ENCODE measurements at regions not wholly inside any gene's neighbourhood (a gene's known extent, or its start where the extent isn't known, plus 50 kb on each side); places are given as distances from the start of the nearest gene placed in this dataset.

DNA sequence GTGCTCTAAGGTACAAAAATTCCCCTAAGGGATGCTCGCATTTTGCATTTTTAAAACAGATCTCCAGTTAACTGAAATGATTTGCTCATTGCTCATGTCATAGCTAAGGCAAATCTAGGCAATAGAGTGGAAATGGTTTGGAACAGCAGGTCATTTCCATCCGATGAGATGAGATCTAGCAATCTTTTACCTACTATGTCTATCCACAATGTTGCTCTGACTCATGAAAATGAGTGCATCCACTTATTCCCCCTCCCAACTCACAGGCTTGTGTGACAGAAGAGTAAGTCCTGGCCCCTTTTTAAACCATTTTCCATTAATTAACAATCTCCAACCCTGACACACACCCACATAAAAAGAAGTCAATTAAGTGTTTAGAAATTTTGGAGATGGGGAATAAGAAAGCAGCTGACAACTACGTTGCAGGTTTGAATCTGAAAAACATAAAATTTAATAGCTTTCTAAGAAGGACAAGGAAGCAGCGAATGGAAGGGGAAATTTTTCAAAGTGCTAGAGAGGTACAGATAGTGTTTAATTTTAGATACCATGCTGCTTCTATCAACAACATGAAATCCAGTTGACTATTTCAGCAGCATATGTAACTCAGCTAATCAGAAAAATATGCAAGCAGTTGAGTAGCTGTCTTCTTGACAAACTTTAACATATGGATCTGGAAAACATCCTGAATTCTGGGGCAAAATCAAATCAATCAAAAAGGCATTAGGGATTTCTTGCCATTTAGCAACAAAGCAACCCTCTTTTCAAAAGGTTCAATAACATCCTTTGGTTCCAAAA, 112.0 kb downstream of the TMCO5A start:
- Histone ChIP-seq H3K4me1 (ENCODE audit: control insufficient read depth, insufficient read depth, low read length) (peaks cover 12% of the 10 kb centered on the region; the same call in 1 of the 2 replicates), H3K27me3 (ENCODE audit: control insufficient read depth, insufficient read depth, low read length) (no peaks in the 10 kb centered on the region), H3K36me3 (ENCODE audit: control insufficient read depth, insufficient read depth, low read length) (no peaks in the 10 kb centered on the region), H3K9me3 (ENCODE audit: control insufficient read depth, insufficient read depth, low read depth, low read length) (no peaks in the 10 kb centered on the region), H3K27ac (ENCODE audit: low read depth, low read length) (no peak overlapping the region), H3K9ac (ENCODE audit: low read length) (no peak overlapping the region), H3K4me3 (ENCODE audit: low read depth, low read length) (no peak overlapping the region)

DNA sequence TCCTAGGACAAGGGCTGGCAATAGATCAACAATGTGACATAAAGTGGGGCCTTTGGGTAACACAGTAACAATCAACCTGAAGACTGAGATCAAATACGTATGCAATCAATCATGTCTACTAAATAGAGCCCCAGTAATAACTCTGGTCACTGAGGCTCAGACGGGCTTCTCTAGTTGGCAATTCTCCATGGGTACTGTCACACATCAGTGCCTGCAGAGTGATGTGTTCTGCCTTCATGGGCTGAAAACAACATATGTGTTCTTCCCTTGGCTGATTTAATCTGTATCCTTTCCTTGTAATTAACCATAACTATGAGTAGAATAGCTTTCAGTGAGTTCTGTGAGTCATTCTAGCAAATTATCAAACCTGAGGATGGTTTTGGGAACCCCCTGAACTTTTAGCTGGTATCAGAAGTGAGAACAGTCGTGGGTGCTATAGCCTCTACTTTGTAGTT, 113.6 kb downstream of the TMCO5A start:
- Histone ChIP-seq H3K27ac (ENCODE audit: low read depth, low read length) (no peak overlapping the region), H3K4me1 (ENCODE audit: control insufficient read depth, insufficient read depth, low read length) (0 out of 2 replicates have a peak, but pooled peaks cover under 1% of the 10 kb centered on the region), H3K4me3 (ENCODE audit: low read depth, low read length) (no peak overlapping the region), H3K36me3 (ENCODE audit: control insufficient read depth, insufficient read depth, low read length) (no peaks in the 10 kb centered on the region), H3K9ac (ENCODE audit: low read length) (no peak overlapping the region), H3K27me3 (ENCODE audit: control insufficient read depth, insufficient read depth, low read length) (no peaks in the 10 kb centered on the region), H3K9me3 (ENCODE audit: control insufficient read depth, insufficient read depth, low read depth, low read length) (no peaks in the 10 kb centered on the region)

DNA sequence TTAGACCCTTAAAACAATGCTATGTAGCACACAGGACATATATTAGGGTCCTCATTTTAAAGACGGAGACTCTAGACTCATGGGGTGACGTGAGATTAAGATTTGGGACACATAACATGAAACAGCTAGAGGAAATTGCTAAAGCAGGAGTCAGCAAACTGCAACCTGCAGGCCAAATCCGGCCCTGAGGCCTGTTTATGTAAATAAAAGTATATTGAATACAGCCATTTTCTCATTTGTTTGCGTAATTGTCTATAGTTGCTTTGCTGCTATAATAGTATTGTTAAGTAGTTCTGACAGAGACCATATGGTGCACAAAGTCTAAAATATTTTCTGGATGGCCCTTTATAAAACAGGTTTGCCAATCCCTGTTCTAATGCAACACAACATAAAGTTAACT, 115.5 kb downstream of the TMCO5A start:
- Histone ChIP-seq H3K4me3 (ENCODE audit: low read depth, low read length) (no peak overlapping the region), H3K27ac (ENCODE audit: low read depth, low read length) (no peak overlapping the region), H3K27me3 (ENCODE audit: control insufficient read depth, insufficient read depth, low read length) (no peaks in the 10 kb centered on the region), H3K36me3 (ENCODE audit: control insufficient read depth, insufficient read depth, low read length) (no peaks in the 10 kb centered on the region), H3K9ac (ENCODE audit: low read length) (no peak overlapping the region), H3K4me1 (ENCODE audit: control insufficient read depth, insufficient read depth, low read length) (no peaks in the 10 kb centered on the region), H3K9me3 (ENCODE audit: control insufficient read depth, insufficient read depth, low read depth, low read length) (no peaks in the 10 kb centered on the region)

DNA sequence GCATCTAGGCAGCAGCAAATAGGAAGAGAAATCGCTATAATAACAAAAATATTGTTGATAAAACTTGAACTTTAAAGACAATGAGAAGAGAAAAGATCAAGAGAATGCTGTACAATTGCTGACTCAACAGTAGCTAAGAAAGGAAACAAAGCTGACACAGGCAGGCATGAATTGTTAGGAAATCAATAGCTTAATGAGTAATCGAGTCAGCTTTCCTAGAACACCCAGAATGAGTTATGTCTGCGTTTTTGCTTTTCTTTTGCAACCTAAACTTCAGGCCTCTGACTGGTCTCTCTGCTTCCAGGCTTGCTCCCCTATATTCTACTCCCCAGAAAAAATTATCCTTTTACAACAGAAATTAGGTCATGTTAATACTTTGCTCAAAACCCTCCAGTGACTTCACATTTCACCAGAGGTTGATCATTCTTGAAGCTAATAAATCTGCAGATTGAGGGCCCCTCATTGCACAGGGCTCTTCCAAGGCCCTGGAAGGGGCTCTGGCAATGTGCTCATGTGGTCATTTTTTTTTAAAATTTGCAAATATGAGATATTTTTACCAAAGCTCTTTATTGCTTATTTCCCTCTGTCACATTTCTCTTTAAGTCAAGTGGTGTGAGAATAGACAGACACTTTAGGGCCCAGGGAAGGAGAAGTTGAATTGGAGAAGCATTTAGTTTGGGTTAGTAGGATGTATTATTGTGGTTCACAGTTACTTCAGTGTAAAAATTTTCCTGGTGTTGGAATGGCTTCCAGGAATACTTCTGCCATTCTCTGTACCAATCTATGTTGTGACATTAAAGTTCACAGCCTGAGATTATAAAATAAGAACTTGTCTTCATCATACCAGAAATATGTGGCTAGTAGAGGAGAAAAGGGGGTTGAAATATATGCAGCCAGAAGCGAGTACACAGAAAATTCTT, 116.3 kb downstream of the TMCO5A start:
- no peak overlapping the region for H3K4me3 ChIP-seq (ENCODE audit: low read depth, low read length)
- H3K9me3 ChIP-seq (ENCODE audit: control insufficient read depth, insufficient read depth, low read depth, low read length): no peaks in the 10 kb centered on the region
- no peaks in the 10 kb centered on the region for H3K36me3 ChIP-seq (ENCODE audit: control insufficient read depth, insufficient read depth, low read length)
- H3K27me3 ChIP-seq (ENCODE audit: control insufficient read depth, insufficient read depth, low read length): no peaks in the 10 kb centered on the region
- H3K27ac ChIP-seq (ENCODE audit: low read depth, low read length): no peak overlapping the region
- H3K9ac ChIP-seq (ENCODE audit: low read length): no peak overlapping the region
- no peaks in the 10 kb centered on the region for H3K4me1 ChIP-seq (ENCODE audit: control insufficient read depth, insufficient read depth, low read length)

DNA sequence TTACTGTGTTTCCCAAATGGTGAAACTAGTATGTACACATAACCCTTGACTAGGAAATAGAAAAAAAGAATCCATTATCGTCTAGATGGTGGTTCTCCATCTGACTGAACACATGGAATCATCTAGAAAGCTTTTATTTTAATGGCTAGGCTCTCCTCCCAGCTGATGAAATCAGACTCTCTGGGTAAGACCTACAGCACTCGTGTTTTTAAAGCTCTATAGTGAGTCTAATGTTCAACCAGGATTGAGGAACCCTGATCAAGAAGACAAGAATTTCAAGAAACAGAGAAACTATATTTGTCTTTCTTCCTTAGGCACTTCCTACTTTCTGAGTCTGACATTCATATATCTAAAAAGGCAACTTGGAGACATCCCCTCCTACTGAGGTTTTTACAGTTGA, 118.8 kb downstream of the TMCO5A start:
- Histone ChIP-seq H3K4me1 (ENCODE audit: control insufficient read depth, insufficient read depth, low read length) (peaks cover 4% of the 10 kb centered on the region; the same call in 1 of the 2 replicates), H3K4me3 (ENCODE audit: low read depth, low read length) (no peak overlapping the region), H3K36me3 (ENCODE audit: control insufficient read depth, insufficient read depth, low read length) (no peaks in the 10 kb centered on the region), H3K9ac (ENCODE audit: low read length) (no peak overlapping the region), H3K27me3 (ENCODE audit: control insufficient read depth, insufficient read depth, low read length) (no peaks in the 10 kb centered on the region), H3K9me3 (ENCODE audit: control insufficient read depth, insufficient read depth, low read depth, low read length) (no peaks in the 10 kb centered on the region), H3K27ac (ENCODE audit: low read depth, low read length) (no peak overlapping the region)

DNA sequence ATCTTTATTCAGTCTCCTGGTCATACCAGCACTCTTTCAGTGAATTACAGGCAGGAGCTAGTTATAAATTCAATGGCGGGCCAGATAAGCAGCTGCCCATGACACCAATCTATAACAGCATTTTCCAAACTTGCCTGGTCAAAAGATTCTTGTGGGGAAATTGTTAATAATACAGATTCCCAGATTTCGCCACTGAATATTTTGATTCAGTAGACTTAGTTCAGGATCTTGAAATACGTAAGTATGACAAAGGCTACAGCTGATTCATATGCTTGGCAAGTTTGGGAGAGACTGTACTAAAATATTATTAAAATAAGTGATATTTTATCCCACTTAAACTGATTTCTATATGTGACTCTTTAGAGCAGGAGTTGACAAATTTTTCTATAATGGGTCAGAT, 119.3 kb downstream of the TMCO5A start:
- H3K4me1 ChIP-seq (ENCODE audit: control insufficient read depth, insufficient read depth, low read length): peaks cover 7% of the 10 kb centered on the region; the same call in 1 of the 2 replicates
- H3K36me3 ChIP-seq (ENCODE audit: control insufficient read depth, insufficient read depth, low read length): no peaks in the 10 kb centered on the region
- no peaks in the 10 kb centered on the region for H3K27me3 ChIP-seq (ENCODE audit: control insufficient read depth, insufficient read depth, low read length)
- H3K27ac ChIP-seq (ENCODE audit: low read depth, low read length): no peak overlapping the region
- no peak overlapping the region for H3K9ac ChIP-seq (ENCODE audit: low read length)
- H3K9me3 ChIP-seq (ENCODE audit: control insufficient read depth, insufficient read depth, low read depth, low read length): no peaks in the 10 kb centered on the region
- no peak overlapping the region for H3K4me3 ChIP-seq (ENCODE audit: low read depth, low read length)

DNA sequence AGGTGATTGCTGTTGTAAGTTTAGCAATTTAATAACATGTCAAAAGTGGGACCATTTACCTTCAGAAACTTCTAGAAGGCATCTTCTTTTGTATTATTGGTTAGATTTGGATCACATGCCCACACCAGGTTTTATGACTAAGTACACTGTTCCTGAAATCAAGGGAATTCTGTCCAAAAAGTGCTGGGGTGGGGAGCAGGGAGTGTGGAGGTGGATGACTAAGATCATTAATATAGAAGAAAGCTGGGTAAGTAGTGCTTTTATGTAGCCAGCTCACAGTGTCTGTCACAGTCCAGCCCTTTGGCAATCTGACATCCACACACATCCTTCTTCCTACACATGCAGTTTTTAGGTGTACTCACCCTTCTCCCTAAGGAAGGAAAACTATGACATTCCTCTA, 120.0 kb downstream of the TMCO5A start:
- peaks cover 14% of the 10 kb centered on the region for H3K4me1 ChIP-seq (ENCODE audit: control insufficient read depth, insufficient read depth, low read length)

DNA sequence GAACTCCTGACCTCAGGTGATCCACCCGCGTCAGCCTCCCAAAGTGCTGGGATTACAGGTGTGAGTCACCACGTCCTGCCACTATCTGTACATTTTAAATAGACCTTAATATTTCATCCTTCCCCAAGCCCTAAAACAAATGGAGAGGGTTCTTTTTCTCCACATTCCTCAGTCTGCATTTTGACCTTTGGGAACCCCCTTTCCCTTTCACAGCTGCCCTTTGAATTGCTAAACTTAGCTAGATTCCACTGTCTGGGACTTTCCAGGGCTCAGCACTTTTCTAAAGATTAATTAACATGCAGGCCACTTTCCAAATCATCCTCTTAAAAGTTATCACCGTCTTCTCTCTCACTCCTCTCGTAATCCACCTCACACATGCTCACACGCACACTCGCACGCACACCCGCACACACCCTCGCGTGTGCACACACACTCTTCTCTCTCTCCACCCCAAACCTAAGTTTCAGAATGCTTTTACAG, 124.2 kb downstream of the TMCO5A start:
- Histone ChIP-seq H3K27me3 (ENCODE audit: control insufficient read depth, insufficient read depth, low read length) (no peaks in the 10 kb centered on the region), H3K9ac (ENCODE audit: low read length) (no peak overlapping the region), H3K4me3 (ENCODE audit: low read depth, low read length) (peak overlapping the region; percentile 1; the same call in 1 of the 2 replicates), H3K9me3 (ENCODE audit: control insufficient read depth, insufficient read depth, low read depth, low read length) (no peaks in the 10 kb centered on the region), H3K27ac (ENCODE audit: low read depth, low read length) (peak overlapping the region; percentile 28; the same call in 1 of the 2 replicates), H3K36me3 (ENCODE audit: control insufficient read depth, insufficient read depth, low read length) (no peaks in the 10 kb centered on the region), H3K4me1 (ENCODE audit: control insufficient read depth, insufficient read depth, low read length) (peaks cover 23% of the 10 kb centered on the region)

More for the DNA sequence above, 120.0 kb downstream of the TMCO5A start:
- Histone ChIP-seq H3K9ac (ENCODE audit: low read length) (no peak overlapping the region), H3K9me3 (ENCODE audit: control insufficient read depth, insufficient read depth, low read depth, low read length) (no peaks in the 10 kb centered on the region), H3K36me3 (ENCODE audit: control insufficient read depth, insufficient read depth, low read length) (no peaks in the 10 kb centered on the region), H3K27me3 (ENCODE audit: control insufficient read depth, insufficient read depth, low read length) (no peaks in the 10 kb centered on the region), H3K4me3 (ENCODE audit: low read depth, low read length) (no peak overlapping the region), H3K27ac (ENCODE audit: low read depth, low read length) (no peak overlapping the region)

DNA sequence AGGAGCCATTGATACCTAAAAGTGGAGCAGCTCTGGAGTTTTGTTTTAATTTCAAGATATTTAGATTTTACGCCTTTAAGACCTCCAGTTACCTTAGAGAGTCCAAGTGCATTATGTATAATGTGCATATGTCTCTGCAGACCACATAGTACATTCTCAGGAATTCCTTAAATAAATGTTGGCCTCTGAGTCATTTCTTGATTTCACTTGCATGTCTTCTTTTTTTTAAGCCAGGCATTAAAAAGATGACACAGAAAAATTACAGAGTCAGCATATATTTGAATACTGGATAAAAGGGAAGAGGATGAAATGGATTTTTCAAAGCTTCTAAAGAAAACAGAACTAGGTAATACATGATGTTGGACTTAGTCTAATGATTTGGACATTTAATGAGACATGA, 125.2 kb downstream of the TMCO5A start:
- H3K9me3 ChIP-seq (ENCODE audit: control insufficient read depth, insufficient read depth, low read depth, low read length): no peaks in the 10 kb centered on the region
- H3K27me3 ChIP-seq (ENCODE audit: control insufficient read depth, insufficient read depth, low read length): no peaks in the 10 kb centered on the region
- no peak overlapping the region for H3K27ac ChIP-seq (ENCODE audit: low read depth, low read length)
- H3K36me3 ChIP-seq (ENCODE audit: control insufficient read depth, insufficient read depth, low read length): no peaks in the 10 kb centered on the region
- peaks cover 23% of the 10 kb centered on the region for H3K4me1 ChIP-seq (ENCODE audit: control insufficient read depth, insufficient read depth, low read length)
- no peak overlapping the region for H3K4me3 ChIP-seq (ENCODE audit: low read depth, low read length)
- no peak overlapping the region for H3K9ac ChIP-seq (ENCODE audit: low read length)

DNA sequence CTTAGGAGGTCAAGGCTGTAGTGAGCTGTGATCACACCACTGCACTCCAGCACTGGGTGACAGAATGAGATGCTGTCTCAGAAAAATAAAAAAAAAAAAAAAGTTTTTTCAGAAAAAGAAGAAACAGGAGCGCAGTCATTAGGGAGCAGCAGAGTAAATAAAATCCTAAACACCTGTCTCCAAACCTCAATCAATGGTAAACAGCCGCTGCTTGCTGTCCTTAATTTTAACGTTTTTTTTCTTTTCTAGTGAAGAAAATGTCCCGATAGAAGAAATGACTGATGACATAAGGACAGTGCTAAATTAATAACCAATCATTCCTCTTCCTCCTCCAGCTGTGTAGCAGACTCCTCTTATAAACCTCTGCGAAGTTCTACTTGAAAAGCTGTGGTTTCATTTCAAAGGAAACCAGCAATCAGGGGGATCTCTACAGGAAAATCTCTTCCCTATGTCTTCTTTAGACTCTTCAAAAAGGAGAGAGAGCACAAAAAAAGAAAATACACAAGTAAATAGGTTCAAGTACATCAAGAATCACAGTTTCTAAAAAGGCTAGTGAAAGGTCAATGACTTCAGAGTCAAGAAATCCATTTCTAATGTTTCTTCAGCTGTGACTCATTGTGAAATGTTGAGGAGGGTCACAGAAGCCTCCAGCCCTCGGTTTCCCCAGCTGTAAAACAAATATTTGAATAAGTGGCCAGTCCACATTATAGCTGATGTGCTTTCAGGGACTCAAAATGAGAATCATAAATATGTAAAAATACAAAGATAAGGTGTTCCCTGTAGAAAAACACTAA, 127.6 kb downstream of the TMCO5A start:
- Histone ChIP-seq H3K4me3 (ENCODE audit: low read depth, low read length) (no peak overlapping the region), H3K27me3 (ENCODE audit: control insufficient read depth, insufficient read depth, low read length) (no peaks in the 10 kb centered on the region), H3K27ac (ENCODE audit: low read depth, low read length) (no peak overlapping the region), H3K9ac (ENCODE audit: low read length) (no peak overlapping the region), H3K36me3 (ENCODE audit: control insufficient read depth, insufficient read depth, low read length) (no peaks in the 10 kb centered on the region), H3K9me3 (ENCODE audit: control insufficient read depth, insufficient read depth, low read depth, low read length) (no peaks in the 10 kb centered on the region), H3K4me1 (ENCODE audit: control insufficient read depth, insufficient read depth, low read length) (peaks cover 23% of the 10 kb centered on the region)

Data from HUES6 (cell line).